Superior temporal gyrus (tissue), 1 donor: ENCODE measurements at regions not wholly inside any gene's neighbourhood (a gene's known extent, or its start where the extent isn't known, plus 50 kb on each side); places are given as distances from the start of the nearest gene placed in this dataset.
"Not testable (repeated sequence)": the region's sequence is repeated elsewhere in the genome, so short reads cannot be mapped to it uniquely, and the experiment has no call there.

Experiments used
- DNase-seq: peaks from one replicate; pipeline ENCODE4 v3.0.0-alpha.2; 2016; ENCODE audit errors: extremely low spot score

GRCh38 chr12:105641749-105642148 lies 311.3 kb downstream of the C12orf75 start:
- DNase-seq, result no peak

- DNase-seq, result no peak
These were observed 314.3 kb downstream of the C12orf75 start for GRCh38 chr12:105644770-105645169.

- DNase-seq, result no peak
These were observed 324.1 kb downstream of the C12orf75 start for GRCh38 chr12:105654606-105655005.

- DNase-seq, result no peak
These were observed 327.9 kb downstream of the C12orf75 start for GRCh38 chr12:105658389-105658788.

GRCh38 chr12:105659355-105660075 lies 329.0 kb downstream of the C12orf75 start:
- DNase-seq, result no peak

- DNase-seq, result not testable (repeated sequence)
These were observed 334.3 kb downstream of the C12orf75 start for GRCh38 chr12:105664765-105665164.

GRCh38 chr12:105665366-105665765 lies 334.9 kb downstream of the C12orf75 start:
- DNase-seq, result no peak

- DNase-seq, result no peak
These were observed 337.7 kb downstream of the C12orf75 start for GRCh38 chr12:105667973-105668743.

GRCh38 chr12:105670672-105671071 lies 340.2 kb downstream of the C12orf75 start:
- DNase-seq, result no peak

GRCh38 chr12:105671720-105672119 lies 341.2 kb downstream of the C12orf75 start:
- DNase-seq, result no peak

- DNase-seq, result no peak
These were observed 341.9 kb downstream of the C12orf75 start for GRCh38 chr12:105672121-105672975.

- no peak for DNase-seq
These were observed 344.6 kb downstream of the C12orf75 start for GRCh38 chr12:105674871-105675699.

- DNase-seq, result no peak
These were observed 346.2 kb downstream of the C12orf75 start for GRCh38 chr12:105676694-105677093.

- no peak for DNase-seq
These were observed 347.2 kb downstream of the C12orf75 start for GRCh38 chr12:105677672-105678071.

GRCh38 chr12:105679982-105680381 lies 349.5 kb downstream of the C12orf75 start:
- DNase-seq, result no peak

- no peak for DNase-seq
These were observed 350.9 kb downstream of the C12orf75 start for GRCh38 chr12:105681341-105681740.

- not testable (repeated sequence) for DNase-seq
These were observed 352.3 kb downstream of the C12orf75 start for GRCh38 chr12:105682821-105683220.

- not testable (repeated sequence) for DNase-seq
These were observed 353.3 kb downstream of the C12orf75 start for GRCh38 chr12:105683836-105684235.

- no peak for DNase-seq
These were observed 367.6 kb downstream of the C12orf75 start for GRCh38 chr12:105698075-105698474.

GRCh38 chr12:105699209-105699608 lies 368.7 kb downstream of the C12orf75 start:
- no peak for DNase-seq

- no peak for DNase-seq
These were observed 374.3 kb downstream of the C12orf75 start for GRCh38 chr12:105704787-105705186.
